ENCODE measurements at regions not wholly inside any gene's neighbourhood (a gene's known extent, or its start where the extent isn't known, plus 50 kb on each side); places are given as distances from the start of the nearest gene placed in this dataset.

GRCh38 chr9:18255747-18256146 lies 218.2 kb upstream of the ADAMTSL1 start:
- TF ChIP-seq ZFX (IDR thresholded peaks at IDR 0.05): no peak
- TF ChIP-seq CTCF (conservative IDR thresholded peaks at IDR 0.05): no peak
- no peak overlapping the region for H3K27ac ChIP-seq

- TF ChIP-seq ZFX (IDR thresholded peaks at IDR 0.05): no peak
- no peak for TF ChIP-seq CTCF (conservative IDR thresholded peaks at IDR 0.05)
- H3K27ac ChIP-seq: no peak overlapping the region
Observed at GRCh38 chr9:18256568-18256967, 217.4 kb upstream of the ADAMTSL1 start.

GRCh38 chr9:18260521-18260920 lies 213.4 kb upstream of the ADAMTSL1 start:
- no peak overlapping the region for H3K27ac ChIP-seq
- TF ChIP-seq CTCF (conservative IDR thresholded peaks at IDR 0.05) (no peak), ZFX (IDR thresholded peaks at IDR 0.05) (no peak)

GRCh38 chr9:18261181-18261580 lies 212.8 kb upstream of the ADAMTSL1 start:
- TF ChIP-seq CTCF (conservative IDR thresholded peaks at IDR 0.05): no peak
- TF ChIP-seq ZFX (IDR thresholded peaks at IDR 0.05): no peak
- no peak overlapping the region for H3K27ac ChIP-seq

- no peak overlapping the region for H3K27ac ChIP-seq
- TF ChIP-seq CTCF (conservative IDR thresholded peaks at IDR 0.05): no peak
- no peak for TF ChIP-seq ZFX (IDR thresholded peaks at IDR 0.05)
Observed at GRCh38 chr9:18263377-18263776, 210.6 kb upstream of the ADAMTSL1 start.

GRCh38 chr9:18268381-18268780 lies 205.6 kb upstream of the ADAMTSL1 start:
- TF ChIP-seq CTCF (conservative IDR thresholded peaks at IDR 0.05): no peak
- TF ChIP-seq ZFX (IDR thresholded peaks at IDR 0.05): no peak
- no peak overlapping the region for H3K27ac ChIP-seq

GRCh38 chr9:18269561-18269960 lies 204.4 kb upstream of the ADAMTSL1 start:
- H3K27ac ChIP-seq: no peak overlapping the region
- TF ChIP-seq ZFX (IDR thresholded peaks at IDR 0.05) (no peak), CTCF (conservative IDR thresholded peaks at IDR 0.05) (no peak)

Measured in C4-2B (cell line).